CD4-positive, alpha-beta T cell (primary cell): ENCODE measurements at regions not wholly inside any gene's neighbourhood (a gene's known extent, or its start where the extent isn't known, plus 50 kb on each side); places are given as distances from the start of the nearest gene placed in this dataset.

ENCODE experiments used
- ATAC-seq: fragments of 200-7000 bp; cut with Tn5 transposase; one replicate; pipeline ENCODE4 v1.10.0; 2022; ENCODE audit warnings: mild to moderate bottlenecking; ENCODE audit not compliant: poor library complexity
- CTCF ChIA-PET: fragments of 350-600 bp; sonication (Branson Sonifier 250); formaldehyde crosslinking; loops from one replicate; lab custom pipeline; 2021; ENCODE audit warnings: antibody characterized with exemption, inconsistent platforms; lab: Charles Lee
- POLR2A ChIA-PET: fragments of 350-600 bp; sonication (Branson Sonifier 250); formaldehyde crosslinking; loops from one replicate; lab custom pipeline; 2021; ENCODE audit warnings: antibody characterized with exemption, inconsistent platforms; lab: Charles Lee
- DNase-seq, 14 experiments: peaks; one replicate each; pipeline ENCODE4 v3.0.0-alpha.2; 2013 to 2020; ENCODE audit warnings: mixed read lengths in 2 of 14
- H3K27ac ChIP-seq, 2 donors: one replicate each; pipeline versions ENCODE4 v1.5.1 to v1.7.0; 2013; ENCODE audit warnings: low read length in 2 of 2, low read depth in 1 of 2, mild to moderate bottlenecking in 1 of 2
- H3K27me3 ChIP-seq, 2 experiments: 1 replicate in 1 of 2; 2 replicates in 1 of 2; pipeline versions ENCODE4 v1.6.1 to v1.7.0; 2013; ENCODE audit warnings: low read length in 2 of 2, control low read depth in 1 of 2, mild to moderate bottlenecking in 1 of 2, moderate library complexity in 1 of 2; ENCODE audit not compliant: insufficient read depth in 2 of 2, control insufficient read depth in 1 of 2
- H3K36me3 ChIP-seq: one replicate; pipeline ENCODE4 v1.6.1; 2013; ENCODE audit warnings: low read length, control low read depth; ENCODE audit not compliant: insufficient read depth
- H3K4me1 ChIP-seq: one replicate; pipeline ENCODE4 v1.6.1; 2013; ENCODE audit warnings: low read length, control low read depth; ENCODE audit not compliant: insufficient read depth
- H3K4me3 ChIP-seq: one replicate; pipeline ENCODE4 v1.5.1; 2013; ENCODE audit warnings: mild to moderate bottlenecking, low read length, moderate library complexity
- H3K9me3 ChIP-seq, 2 experiments: 1 replicate in 1 of 2; 2 replicates in 1 of 2; pipeline versions ENCODE4 v1.6.1 to v1.7.0; 2013; ENCODE audit warnings: low read length in 2 of 2, mild to moderate bottlenecking in 2 of 2, control low read depth in 1 of 2, moderate library complexity in 1 of 2; ENCODE audit not compliant: control insufficient read depth in 1 of 2, insufficient read depth in 1 of 2
- H3K27ac Mint-ChIP-seq: one replicate; pipeline ENCODE4 v1.8.0; 2020; ENCODE audit warnings: mixed read lengths
- H3K27me3 Mint-ChIP-seq: one replicate; pipeline ENCODE4 v1.8.0; 2021; ENCODE audit warnings: mixed read lengths
- H3K36me3 Mint-ChIP-seq: one replicate; pipeline ENCODE4 v1.8.0; 2021; ENCODE audit warnings: low read depth, mixed read lengths
- H3K4me1 Mint-ChIP-seq: one replicate; pipeline ENCODE4 v1.8.0; 2021; ENCODE audit warnings: low read depth, mixed read lengths
- H3K4me3 Mint-ChIP-seq: one replicate; pipeline ENCODE4 v1.8.0; 2020; ENCODE audit warnings: mild to moderate bottlenecking, mixed read lengths
- H3K9me3 Mint-ChIP-seq: one replicate; pipeline ENCODE4 v1.8.0; 2020; ENCODE audit warnings: mixed read lengths
- CTCF ChIP-seq: fragments of 200-600 bp; IDR thresholded peaks from one replicate; pipeline ENCODE4 v1.8.0; 2022; ENCODE audit warnings: antibody characterized with exemption, mild to moderate bottlenecking
- intact Hi-C, 2 experiments: fragments of 100-400 bp; cut with DNase I in 1 of 2; cut with micrococcal nuclease in 1 of 2; formaldehyde crosslinking; loops; one replicate each; pipeline versions ENCODE4 v1.15.1 to v1.9.0; 2023 to 2025; cut with DNase I, micrococcal nuclease

- Mint-ChIP-seq H3K27me3 (peaks cover 12% of the 10 kb centered on the region), H3K4me1 (no peaks in the 10 kb centered on the region), H3K9me3 (no peaks in the 10 kb centered on the region), H3K36me3 (no peaks in the 10 kb centered on the region), H3K4me3 (no peak overlapping the region), H3K27ac (no peak overlapping the region)
- Histone ChIP-seq H3K9me3 (peaks cover 0 to 5% of the 10 kb centered on the region in 2 experiments), H3K36me3 (no peaks in the 10 kb centered on the region), H3K4me1 (no peaks in the 10 kb centered on the region), H3K4me3 (no peak overlapping the region), H3K27ac (no peak overlapping the region), H3K27me3 (peaks cover 0 to 8% of the 10 kb centered on the region in 2 experiments)
- ChIA-PET POLR2A (no interaction called here), CTCF (no interaction called here)
- intact Hi-C loops: no loop called here
- DNase-seq (no peak), ATAC-seq (no peak)
- no peak for TF ChIP-seq CTCF
Observed at GRCh38 chr11:19525276-19525675, 187.4 kb upstream of the NAV2 start.

GRCh38 chr11:19524171-19524671 lies 188.4 kb upstream of the NAV2 start:
- TF ChIP-seq CTCF: no peak
- Mint-ChIP-seq H3K27me3 (peaks cover 21% of the 10 kb centered on the region), H3K36me3 (no peaks in the 10 kb centered on the region), H3K9me3 (no peaks in the 10 kb centered on the region), H3K27ac (no peak overlapping the region), H3K4me3 (no peak overlapping the region), H3K4me1 (no peaks in the 10 kb centered on the region)
- H3K27ac ChIP-seq: no peak overlapping the region
- no peaks in the 10 kb centered on the region for H3K36me3 ChIP-seq
- peaks cover 0 to 5% of the 10 kb centered on the region in 2 experiments for H3K9me3 ChIP-seq
- intact Hi-C loops: no loop called here
- no peak overlapping the region for H3K4me3 ChIP-seq
- peaks cover 0 to 8% of the 10 kb centered on the region in 2 experiments for H3K27me3 ChIP-seq
- ChIA-PET POLR2A (no interaction called here), CTCF (no interaction called here)
- no peaks in the 10 kb centered on the region for H3K4me1 ChIP-seq
- ATAC-seq (no peak), DNase-seq (no peak)

- intact Hi-C loops: no loop called here
- Mint-ChIP-seq H3K4me1 (no peaks in the 10 kb centered on the region), H3K9me3 (no peaks in the 10 kb centered on the region), H3K36me3 (no peaks in the 10 kb centered on the region), H3K4me3 (no peak overlapping the region), H3K27me3 (peaks cover 20% of the 10 kb centered on the region), H3K27ac (no peak overlapping the region)
- Histone ChIP-seq H3K27ac (no peak overlapping the region), H3K27me3 (peaks cover 0 to 3% of the 10 kb centered on the region in 2 experiments), H3K4me3 (no peak overlapping the region), H3K36me3 (no peaks in the 10 kb centered on the region), H3K4me1 (no peaks in the 10 kb centered on the region), H3K9me3 (peaks cover 0 to 5% of the 10 kb centered on the region in 2 experiments)
- DNase-seq: no peak
- no peak for TF ChIP-seq CTCF
- ATAC-seq: no peak
- ChIA-PET CTCF (no interaction called here), POLR2A (no interaction called here)
Observed at GRCh38 chr11:19520681-19521080, 192.0 kb upstream of the NAV2 start.
